Loucy (cell line): ENCODE measurements at regions not wholly inside any gene's neighbourhood (a gene's known extent, or its start where the extent isn't known, plus 50 kb on each side); places are given as distances from the start of the nearest gene placed in this dataset.
"Not testable (repeated sequence)": the region's sequence is repeated elsewhere in the genome, so short reads cannot be mapped to it uniquely, and the experiment has no call there.

Experiments used
- H2AFZ ChIP-seq: fragments of 200-600 bp; sonication (generic); 2 replicates; pipeline ENCODE4 v1.6.0; 2016; ENCODE audit warnings: antibody characterized with exemption, mild to moderate bottlenecking, low read length, moderate library complexity
- H3F3A ChIP-seq: fragments of 200-600 bp; 2 replicates; pipeline ENCODE4 v1.6.0; 2016; ENCODE audit warnings: antibody characterized with exemption, low read depth, mild to moderate bottlenecking
- H3K27me3 ChIP-seq: fragments of 200-600 bp; sonication (generic); 2 replicates; pipeline ENCODE4 v1.6.1; 2014; ENCODE audit warnings: low read length, mild to moderate bottlenecking; ENCODE audit not compliant: insufficient read depth, poor library complexity, severe bottlenecking
- H3K36me3 ChIP-seq: fragments of 200-600 bp; sonication (generic); 2 replicates; pipeline ENCODE4 v1.6.1; 2016; ENCODE audit warnings: low read length; ENCODE audit not compliant: insufficient read depth
- H3K4me1 ChIP-seq: fragments of 200-600 bp; sonication (generic); 2 replicates; pipeline ENCODE4 v1.5.1; 2014; ENCODE audit warnings: low read length, mild to moderate bottlenecking; ENCODE audit not compliant: insufficient read depth, poor library complexity, severe bottlenecking
- H3K4me2 ChIP-seq: fragments of 200-600 bp; sonication (generic); 2 replicates; pipeline ENCODE4 v1.6.0; 2014; ENCODE audit warnings: antibody characterized with exemption, low read length, low read depth, mild to moderate bottlenecking; ENCODE audit not compliant: poor library complexity, severe bottlenecking
- H3K4me3 ChIP-seq: fragments of 200-600 bp; sonication (generic); 2 replicates; pipeline ENCODE4 v1.5.1; 2014; ENCODE audit warnings: low read length, mild to moderate bottlenecking, mixed read lengths; ENCODE audit not compliant: poor library complexity, severe bottlenecking
- H3K79me2 ChIP-seq: fragments of 200-600 bp; sonication (generic); 2 replicates; pipeline ENCODE4 v1.6.1; 2014; ENCODE audit warnings: low read length; ENCODE audit not compliant: insufficient read depth
- H3K9ac ChIP-seq: fragments of 200-600 bp; sonication (generic); 2 replicates; pipeline ENCODE4 v1.6.0; 2014; ENCODE audit warnings: mild to moderate bottlenecking, low read depth, low read length, moderate library complexity; ENCODE audit not compliant: poor library complexity, severe bottlenecking
- H3K9me2 ChIP-seq: fragments of 200-600 bp; sonication (generic); replicated peaks from 2 replicates; pipeline ENCODE4 v1.6.1; 2016; ENCODE audit warnings: low read depth, low read length, mixed read lengths
- H3K9me3 ChIP-seq: fragments of 200-600 bp; sonication (generic); 2 replicates; pipeline ENCODE4 v1.6.1; 2014; ENCODE audit warnings: mild to moderate bottlenecking, antibody characterized with exemption, low read length, low read depth; ENCODE audit not compliant: insufficient read depth
- H4K20me1 ChIP-seq: fragments of 200-600 bp; sonication (generic); 2 replicates; pipeline ENCODE4 v1.6.0; 2014; ENCODE audit warnings: antibody characterized with exemption, low read length, mild to moderate bottlenecking; ENCODE audit not compliant: insufficient read depth, poor library complexity, severe bottlenecking
- CTCF ChIP-seq: fragments of 200-600 bp; sonication (generic); conservative IDR thresholded peaks from 2 replicates; pipeline ENCODE4 v1.5.1; 2014; ENCODE audit warnings: mild to moderate bottlenecking, antibody characterized with exemption, low read length
- EZH2phosphoT487 ChIP-seq: fragments of 200-600 bp; IDR thresholded peaks from 2 replicates; pipeline ENCODE4 v1.6.1; 2018; ENCODE audit warnings: antibody characterized with exemption, mild to moderate bottlenecking, moderate library complexity, borderline replicate concordance

- TF ChIP-seq CTCF (no peak), EZH2phosphoT487 (no peak)
- Histone ChIP-seq H3K27me3 (no peaks in the 10 kb centered on the region), H3K4me1 (no peaks in the 10 kb centered on the region), H3K36me3 (no peaks in the 10 kb centered on the region), H3K9me2 (no peaks in the 10 kb centered on the region), H3K4me3 (no peak overlapping the region), H3K4me2 (no peak overlapping the region), H2AFZ (no peak overlapping the region), H3K79me2 (no peaks in the 10 kb centered on the region), H3F3A (no peaks in the 10 kb centered on the region), H3K9ac (no peak overlapping the region), H3K9me3 (no peaks in the 10 kb centered on the region), H4K20me1 (no peaks in the 10 kb centered on the region)
Measured at GRCh38 chr3:152771120-152771519, 63.8 kb upstream of the P2RY1 start.

GRCh38 chr3:152772674-152773225, 62.2 kb upstream of the P2RY1 start:
- Histone ChIP-seq H3F3A (no peaks in the 10 kb centered on the region), H3K9me3 (no peaks in the 10 kb centered on the region), H3K36me3 (no peaks in the 10 kb centered on the region), H2AFZ (no peak overlapping the region), H3K4me3 (no peak overlapping the region), H4K20me1 (no peaks in the 10 kb centered on the region), H3K4me1 (no peaks in the 10 kb centered on the region), H3K27me3 (no peaks in the 10 kb centered on the region), H3K4me2 (no peak overlapping the region), H3K9me2 (no peaks in the 10 kb centered on the region), H3K9ac (no peak overlapping the region), H3K79me2 (no peaks in the 10 kb centered on the region)
- no peak for TF ChIP-seq CTCF
- no peak for TF ChIP-seq EZH2phosphoT487

GRCh38 chr3:152773633-152774032, 61.3 kb upstream of the P2RY1 start:
- no peaks in the 10 kb centered on the region for H3K27me3 ChIP-seq
- no peak for TF ChIP-seq CTCF
- no peak for TF ChIP-seq EZH2phosphoT487
- H3F3A ChIP-seq: no peaks in the 10 kb centered on the region
- H3K4me3 ChIP-seq: no peak overlapping the region
- H3K79me2 ChIP-seq: no peaks in the 10 kb centered on the region
- H3K4me1 ChIP-seq: no peaks in the 10 kb centered on the region
- no peaks in the 10 kb centered on the region for H4K20me1 ChIP-seq
- no peaks in the 10 kb centered on the region for H3K9me2 ChIP-seq
- H3K9me3 ChIP-seq: no peaks in the 10 kb centered on the region
- H3K36me3 ChIP-seq: no peaks in the 10 kb centered on the region
- H2AFZ ChIP-seq: no peak overlapping the region
- no peak overlapping the region for H3K4me2 ChIP-seq
- no peak overlapping the region for H3K9ac ChIP-seq

- not testable (repeated sequence) for H4K20me1 ChIP-seq, H3K36me3 ChIP-seq, H3K79me2 ChIP-seq, H3F3A ChIP-seq, H3K4me2 ChIP-seq, H3K4me1 ChIP-seq, H3K27me3 ChIP-seq, H2AFZ ChIP-seq, H3K9me2 ChIP-seq, H3K9ac ChIP-seq, H3K9me3 ChIP-seq, H3K4me3 ChIP-seq
Measured at GRCh38 chr3:152774230-152774629, 60.7 kb upstream of the P2RY1 start.
